Keratinocyte (primary cell): ENCODE measurements at regions not wholly inside any gene's neighbourhood (a gene's known extent, or its start where the extent isn't known, plus 50 kb on each side); places are given as distances from the start of the nearest gene placed in this dataset.

Experiments used
- DNase-seq: peaks from one replicate; pipeline ENCODE4 v3.0.0-alpha.2; 2011; ENCODE audit warnings: low read depth, missing footprints, low spot score
- FAIRE-seq: peaks from 2 replicates; lab custom pipeline; 2011; peaks lifted over from hg19 to GRCh38; lab: Jason Lieb, UNC
- H2AFZ ChIP-seq: 2 replicates; pipeline ENCODE4 v1.6.0; 2012; ENCODE audit warnings: low read length, control low read depth, inconsistent platforms; ENCODE audit not compliant: control insufficient read depth
- H3K27ac ChIP-seq: 2 replicates; pipeline ENCODE4 v1.5.1; 2011; ENCODE audit warnings: low read length; ENCODE audit not compliant: control insufficient read depth, insufficient read depth
- H3K27me3 ChIP-seq: 3 replicates; pipeline ENCODE4 v1.6.0; 2011; ENCODE audit warnings: low read length; ENCODE audit not compliant: control insufficient read depth, insufficient read depth; ENCODE audit errors: extremely low read depth
- H3K36me3 ChIP-seq, 2 experiments: 2 replicates in 1 of 2; 3 replicates in 1 of 2; pipeline ENCODE4 v1.5.1; 2011; ENCODE audit warnings: low read length in 2 of 2, mild to moderate bottlenecking in 1 of 2; ENCODE audit not compliant: control insufficient read depth in 2 of 2, insufficient read depth in 2 of 2; ENCODE audit errors: extremely low read depth in 1 of 2
- H3K4me1 ChIP-seq: 3 replicates; pipeline ENCODE4 v1.5.1; 2011; ENCODE audit warnings: low read length; ENCODE audit not compliant: control insufficient read depth, insufficient read depth; ENCODE audit errors: extremely low read depth
- H3K4me2 ChIP-seq: 3 replicates; pipeline ENCODE4 v1.6.0; 2011; ENCODE audit warnings: low read depth, low read length; ENCODE audit not compliant: control insufficient read depth, insufficient read depth; ENCODE audit errors: extremely low read depth
- H3K4me3 ChIP-seq, 3 experiments: fragments of 200-600 bp in 1 of 3; sonication (generic) in 1 of 3; 2 replicates in 2 of 3; 3 replicates in 1 of 3; pipeline ENCODE4 v1.5.1; 2011 to 2016; ENCODE audit warnings: low read length in 3 of 3, mild to moderate bottlenecking in 3 of 3, control low read depth in 2 of 3, inconsistent platforms in 1 of 3, low read depth in 1 of 3, mixed read lengths in 1 of 3, mixed run types in 1 of 3, moderate library complexity in 1 of 3; ENCODE audit not compliant: control insufficient read depth in 2 of 3, insufficient read depth in 2 of 3; ENCODE audit errors: extremely low read depth in 1 of 3
- H3K79me2 ChIP-seq: 2 replicates; pipeline ENCODE4 v1.6.0; 2012; ENCODE audit warnings: low read length; ENCODE audit not compliant: control insufficient read depth, insufficient read depth
- H3K9ac ChIP-seq: 3 replicates; pipeline ENCODE4 v1.6.0; 2011; ENCODE audit warnings: low read length; ENCODE audit not compliant: control insufficient read depth, insufficient read depth; ENCODE audit errors: extremely low read depth
- H3K9me1 ChIP-seq: 3 replicates; pipeline ENCODE4 v1.6.0; 2011; ENCODE audit warnings: low read length; ENCODE audit not compliant: control insufficient read depth, insufficient read depth; ENCODE audit errors: extremely low read depth
- H3K9me3 ChIP-seq: 2 replicates; pipeline ENCODE4 v1.5.1; 2012; ENCODE audit warnings: low read depth, low read length; ENCODE audit not compliant: control insufficient read depth
- H4K20me1 ChIP-seq: 3 replicates; pipeline ENCODE4 v1.6.0; 2011; ENCODE audit warnings: low read length; ENCODE audit not compliant: control insufficient read depth, insufficient read depth; ENCODE audit errors: extremely low read depth
- EZH2 ChIP-seq: IDR thresholded peaks from one replicate; pipeline ENCODE4 v1.6.1; 2012; ENCODE audit warnings: inconsistent platforms, mild to moderate bottlenecking, low read length, moderate library complexity
- dilution Hi-C: fragments of 300-500 bp; cut with MboI; formaldehyde crosslinking; loops from one replicate; pipeline ENCODE4 v1.7.0; 2020; ENCODE audit warnings: low sequenced_read_pairs; ENCODE audit not compliant: extremely low pct_ligation_motif_present
- TF ChIP-seq, protein P1 (sequence below), 3 experiments: IDR thresholded peaks in 1 of 3; conservative IDR thresholded peaks in 1 of 3; optimal IDR thresholded peaks in 1 of 3; 2 replicates in 2 of 3; 3 replicates in 1 of 3; pipeline versions ENCODE3 to v1.5.1; 2011; ENCODE audit warnings: low read length in 3 of 3, mild to moderate bottlenecking in 3 of 3, moderate library complexity in 2 of 3, control low read depth in 1 of 3, inconsistent platforms in 1 of 3; ENCODE audit not compliant: insufficient read depth in 2 of 3; ENCODE audit errors: extremely low read depth in 1 of 3

DNA sequence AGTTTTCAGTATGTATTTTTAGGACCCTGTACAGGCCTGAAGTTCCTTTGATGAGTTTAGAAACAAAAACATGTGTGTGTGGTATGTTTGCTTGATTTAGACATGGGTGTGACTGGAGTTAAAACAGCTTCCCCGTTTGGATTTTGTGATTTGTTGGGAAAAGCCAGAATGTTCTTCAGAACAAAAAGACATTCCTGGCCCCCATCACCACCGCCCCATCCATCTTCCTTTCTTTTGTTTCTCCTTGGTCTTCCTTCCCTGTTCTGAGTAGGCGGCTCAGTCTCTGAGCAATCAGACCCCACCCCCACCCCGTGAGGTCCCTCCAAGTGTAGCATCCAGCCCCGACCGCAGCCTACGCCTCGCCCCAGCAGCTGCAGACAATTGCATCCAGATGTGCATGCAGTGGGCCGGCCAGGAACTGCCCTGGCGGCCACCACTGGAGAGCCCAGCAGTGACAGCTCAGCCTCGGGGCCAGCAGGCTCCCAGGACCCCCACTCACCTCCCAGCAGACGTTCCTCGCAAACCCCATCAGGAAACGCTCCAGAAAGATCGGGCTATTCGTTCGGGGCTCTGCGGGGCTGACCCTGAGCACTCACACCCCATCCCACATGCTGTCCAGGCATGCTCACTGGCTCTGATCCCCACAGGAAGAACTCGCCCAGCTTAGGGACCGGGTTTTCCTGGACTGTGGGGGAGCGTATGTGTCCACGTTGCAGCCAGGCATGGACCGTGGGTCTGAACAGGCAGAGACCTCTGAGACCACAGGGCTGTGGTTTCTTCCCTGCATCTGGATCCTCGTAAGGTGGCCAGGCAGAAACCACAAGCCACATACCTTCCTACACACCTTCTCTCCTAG, 99.8 kb upstream of the CDH5 start:
- Histone ChIP-seq H3K9ac (no peak overlapping the region), H3K4me2 (no peak overlapping the region), H3K4me1 (peaks cover 12% of the 10 kb centered on the region), H3K27ac (no peak overlapping the region), H2AFZ (no peak overlapping the region), H3K79me2 (no peaks in the 10 kb centered on the region), H3K4me3 (no peak overlapping the region), H4K20me1 (no peaks in the 10 kb centered on the region), H3K27me3 (no peaks in the 10 kb centered on the region), H3K9me1 (no peaks in the 10 kb centered on the region), H3K9me3 (no peaks in the 10 kb centered on the region), H3K36me3 (no peaks in the 10 kb centered on the region)
- DNase-seq: no peak
- no peak for TF ChIP-seq EZH2
- TF ChIP-seq, protein P1, sequence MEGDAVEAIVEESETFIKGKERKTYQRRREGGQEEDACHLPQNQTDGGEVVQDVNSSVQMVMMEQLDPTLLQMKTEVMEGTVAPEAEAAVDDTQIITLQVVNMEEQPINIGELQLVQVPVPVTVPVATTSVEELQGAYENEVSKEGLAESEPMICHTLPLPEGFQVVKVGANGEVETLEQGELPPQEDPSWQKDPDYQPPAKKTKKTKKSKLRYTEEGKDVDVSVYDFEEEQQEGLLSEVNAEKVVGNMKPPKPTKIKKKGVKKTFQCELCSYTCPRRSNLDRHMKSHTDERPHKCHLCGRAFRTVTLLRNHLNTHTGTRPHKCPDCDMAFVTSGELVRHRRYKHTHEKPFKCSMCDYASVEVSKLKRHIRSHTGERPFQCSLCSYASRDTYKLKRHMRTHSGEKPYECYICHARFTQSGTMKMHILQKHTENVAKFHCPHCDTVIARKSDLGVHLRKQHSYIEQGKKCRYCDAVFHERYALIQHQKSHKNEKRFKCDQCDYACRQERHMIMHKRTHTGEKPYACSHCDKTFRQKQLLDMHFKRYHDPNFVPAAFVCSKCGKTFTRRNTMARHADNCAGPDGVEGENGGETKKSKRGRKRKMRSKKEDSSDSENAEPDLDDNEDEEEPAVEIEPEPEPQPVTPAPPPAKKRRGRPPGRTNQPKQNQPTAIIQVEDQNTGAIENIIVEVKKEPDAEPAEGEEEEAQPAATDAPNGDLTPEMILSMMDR (optimal IDR thresholded peaks at IDR 0.05 in 1 of 3, IDR thresholded peaks at IDR 0.05 in 1 of 3, conservative IDR thresholded peaks at IDR 0.05 in 1 of 3; ENCODE audit: extremely low read depth in 1 of 3, insufficient read depth in 2 of 3, low read length in 3 of 3): no peak
- FAIRE-seq: no peak
- dilution Hi-C loops: no loop called here

DNA sequence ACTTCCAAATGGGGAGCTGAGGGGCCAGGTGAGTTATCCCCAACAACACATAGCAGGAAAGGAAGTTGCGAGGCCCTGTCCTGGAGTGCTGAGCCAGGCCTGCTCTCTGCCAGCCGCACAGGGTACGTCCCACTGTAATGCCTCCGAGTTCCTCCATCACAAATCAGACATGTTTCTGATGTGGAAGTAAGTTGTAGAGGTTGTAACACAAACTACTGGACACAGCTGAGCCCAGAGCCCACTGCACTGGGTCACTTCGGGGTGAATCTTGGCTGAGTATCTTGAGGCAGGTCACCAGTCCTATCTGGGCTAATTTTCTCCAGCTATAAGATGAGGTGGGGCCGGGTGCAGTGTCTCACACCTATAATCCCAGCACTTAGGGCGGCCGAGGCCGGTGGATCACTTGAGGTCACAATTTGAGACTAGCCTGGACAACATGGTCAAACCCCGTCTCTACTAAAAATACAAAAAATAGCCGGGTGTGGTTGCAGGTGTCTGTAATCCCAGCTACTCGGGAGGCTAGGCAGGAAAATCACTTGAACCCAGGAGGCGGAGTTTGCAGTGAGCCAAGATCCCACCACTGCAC, 100.8 kb upstream of the CDH5 start:
- no peak overlapping the region for H2AFZ ChIP-seq
- H3K27ac ChIP-seq: no peak overlapping the region
- dilution Hi-C loops: no loop called here
- no peak overlapping the region for H3K4me3 ChIP-seq
- H3K9ac ChIP-seq: no peak overlapping the region
- no peaks in the 10 kb centered on the region for H4K20me1 ChIP-seq
- no peaks in the 10 kb centered on the region for H3K36me3 ChIP-seq
- DNase-seq: no peak
- TF ChIP-seq EZH2: no peak
- TF ChIP-seq, protein P1 (optimal IDR thresholded peaks at IDR 0.05 in 1 of 3, IDR thresholded peaks at IDR 0.05 in 1 of 3, conservative IDR thresholded peaks at IDR 0.05 in 1 of 3; ENCODE audit: extremely low read depth in 1 of 3, insufficient read depth in 2 of 3, low read length in 3 of 3): no peak
- no peaks in the 10 kb centered on the region for H3K9me3 ChIP-seq
- H3K79me2 ChIP-seq: no peaks in the 10 kb centered on the region
- no peak for FAIRE-seq
- H3K4me1 ChIP-seq: peaks cover 2% of the 10 kb centered on the region
- H3K9me1 ChIP-seq: no peaks in the 10 kb centered on the region
- H3K27me3 ChIP-seq: no peaks in the 10 kb centered on the region
- no peak overlapping the region for H3K4me2 ChIP-seq
